CD4-positive, CD25-positive, alpha-beta regulatory T cell (primary cell): ENCODE measurements at regions not wholly inside any gene's neighbourhood (a gene's known extent, or its start where the extent isn't known, plus 50 kb on each side); places are given as distances from the start of the nearest gene placed in this dataset.
"Not testable (repeated sequence)": the region's sequence is repeated elsewhere in the genome, so short reads cannot be mapped to it uniquely, and the experiment has no call there.

Experiments used
- ATAC-seq, 2 donors: fragments of 150-1000 bp; cut with Tn5 transposase; one replicate each; pipeline ENCODE4 v1.10.0; 2021; ENCODE audit warnings: low read depth in 2 of 2, moderate number of reproducible peaks in 2 of 2, moderate library complexity in 1 of 2
- DNase-seq, 3 donors: peaks; one replicate each; pipeline versions ENCODE4 v3.0.0 to v3.0.0-alpha.2; 2012 to 2022; ENCODE audit warnings: mixed read lengths in 1 of 3
- H3K27ac ChIP-seq: one replicate; pipeline ENCODE4 v1.7.0; 2013; ENCODE audit warnings: mild to moderate bottlenecking, low read length; ENCODE audit not compliant: insufficient read depth, poor library complexity, severe bottlenecking
- H3K27me3 ChIP-seq: one replicate; pipeline ENCODE4 v1.7.0; 2013; ENCODE audit warnings: low read length; ENCODE audit not compliant: control insufficient read depth, insufficient read depth
- H3K36me3 ChIP-seq: one replicate; pipeline ENCODE4 v1.7.0; 2013; ENCODE audit warnings: mild to moderate bottlenecking, low read length, moderate library complexity; ENCODE audit not compliant: control insufficient read depth, insufficient read depth
- H3K4me1 ChIP-seq: 2 replicates; pipeline ENCODE4 v1.7.0; 2013; ENCODE audit warnings: mild to moderate bottlenecking, low read length; ENCODE audit not compliant: insufficient read depth, control insufficient read depth, poor library complexity, severe bottlenecking
- H3K4me3 ChIP-seq: one replicate; pipeline ENCODE4 v1.7.0; 2013; ENCODE audit warnings: low read depth, mild to moderate bottlenecking, low read length, moderate library complexity
- H3K9me3 ChIP-seq, 2 experiments: 1 replicate in 1 of 2; 2 replicates in 1 of 2; pipeline ENCODE4 v1.7.0; 2013; ENCODE audit warnings: low read length in 2 of 2, mild to moderate bottlenecking in 1 of 2, moderate library complexity in 1 of 2; ENCODE audit not compliant: control insufficient read depth in 2 of 2
- H3K27ac Mint-ChIP-seq, 3 donors: one replicate each; pipeline ENCODE4 v1.8.0; 2020 to 2022; ENCODE audit warnings: mild to moderate bottlenecking in 3 of 3, mixed read lengths in 3 of 3, moderate library complexity in 2 of 3
- H3K27me3 Mint-ChIP-seq: one replicate; pipeline ENCODE4 v1.8.0; 2022; ENCODE audit warnings: mild to moderate bottlenecking, mixed read lengths
- H3K36me3 Mint-ChIP-seq: one replicate; pipeline ENCODE4 v1.8.0; 2020; ENCODE audit warnings: mixed read lengths
- H3K4me1 Mint-ChIP-seq, 4 donors: one replicate each; pipeline ENCODE4 v1.8.0; 2020 to 2022; ENCODE audit warnings: mixed read lengths in 4 of 4, mild to moderate bottlenecking in 1 of 4
- H3K4me3 Mint-ChIP-seq, 4 donors: one replicate each; pipeline ENCODE4 v1.8.0; 2020 to 2022; ENCODE audit warnings: mild to moderate bottlenecking in 4 of 4, mixed read lengths in 4 of 4, moderate library complexity in 3 of 4
- H3K9me3 Mint-ChIP-seq, 7 donors: one replicate each; pipeline ENCODE4 v1.8.0; 2020 to 2022; ENCODE audit warnings: mixed read lengths in 7 of 7, mild to moderate bottlenecking in 3 of 7, moderate library complexity in 2 of 7

- not testable (repeated sequence) for DNase-seq, ATAC-seq, H3K4me1 ChIP-seq, H3K27me3 Mint-ChIP-seq, H3K9me3 ChIP-seq, H3K4me3 Mint-ChIP-seq, H3K4me1 Mint-ChIP-seq, H3K36me3 ChIP-seq, H3K36me3 Mint-ChIP-seq, H3K27ac Mint-ChIP-seq, H3K27me3 ChIP-seq, H3K27ac ChIP-seq, H3K4me3 ChIP-seq
- H3K9me3 Mint-ChIP-seq: peaks cover 3 to 32% (median 10%) of the 10 kb centered on the region in 7 donors
Measured at GRCh38 chr11:41824287-41824686, 364.8 kb upstream of the LRRC4C start.

GRCh38 chr11:41826085-41826484, 366.6 kb upstream of the LRRC4C start:
- Mint-ChIP-seq H3K36me3 (no peaks in the 10 kb centered on the region), H3K27me3 (no peaks in the 10 kb centered on the region)
- no peak for ATAC-seq

GRCh38 chr11:41836431-41836830, 377.0 kb upstream of the LRRC4C start:
- no peak for ATAC-seq
- Histone ChIP-seq H3K36me3 (no peaks in the 10 kb centered on the region), H3K27ac (no peak overlapping the region), H3K4me1 (no peaks in the 10 kb centered on the region), H3K4me3 (no peak overlapping the region), H3K9me3 (peaks cover under 1 to 5% of the 10 kb centered on the region in 2 experiments), H3K27me3 (no peaks in the 10 kb centered on the region)
- H3K36me3 Mint-ChIP-seq: no peaks in the 10 kb centered on the region
- no peak overlapping the region for H3K4me3 Mint-ChIP-seq
- peaks cover 0 to 29% (median 10%) of the 10 kb centered on the region in 7 donors for H3K9me3 Mint-ChIP-seq
- no peaks in the 10 kb centered on the region for H3K4me1 Mint-ChIP-seq
- DNase-seq: no peak
- H3K27me3 Mint-ChIP-seq: no peaks in the 10 kb centered on the region
- H3K27ac Mint-ChIP-seq: no peak overlapping the region

More at GRCh38 chr11:41826085-41826484, 366.6 kb upstream of the LRRC4C start:
- Mint-ChIP-seq H3K9me3 (peaks cover under 1 to 37% (median 9%) of the 10 kb centered on the region in 7 donors), H3K4me1 (no peaks in the 10 kb centered on the region), H3K27ac (no peak overlapping the region), H3K4me3 (no peak overlapping the region)
- Histone ChIP-seq H3K4me3 (no peak overlapping the region), H3K27ac (no peak overlapping the region), H3K36me3 (no peaks in the 10 kb centered on the region), H3K27me3 (no peaks in the 10 kb centered on the region), H3K4me1 (no peaks in the 10 kb centered on the region), H3K9me3 (peaks cover 0 to 10% of the 10 kb centered on the region in 2 experiments)
- DNase-seq: no peak

GRCh38 chr11:41842673-41843072, 383.2 kb upstream of the LRRC4C start:
- peaks cover 0 to 14% of the 10 kb centered on the region in 2 experiments for H3K9me3 ChIP-seq
- Mint-ChIP-seq H3K36me3 (no peaks in the 10 kb centered on the region), H3K9me3 (peaks cover 0 to 19% (median 3%) of the 10 kb centered on the region in 7 donors), H3K4me1 (no peaks in the 10 kb centered on the region), H3K4me3 (no peak overlapping the region), H3K27ac (no peak overlapping the region), H3K27me3 (no peaks in the 10 kb centered on the region)
- ATAC-seq: no peak
- H3K36me3 ChIP-seq: no peaks in the 10 kb centered on the region
- no peak overlapping the region for H3K4me3 ChIP-seq
- H3K4me1 ChIP-seq: no peaks in the 10 kb centered on the region
- no peak for DNase-seq
- H3K27me3 ChIP-seq: no peaks in the 10 kb centered on the region
- H3K27ac ChIP-seq: no peak overlapping the region

GRCh38 chr11:41845066-41845465, 385.6 kb upstream of the LRRC4C start:
- Mint-ChIP-seq H3K4me3 (no peak overlapping the region), H3K27me3 (no peaks in the 10 kb centered on the region), H3K27ac (no peak overlapping the region), H3K4me1 (no peaks in the 10 kb centered on the region), H3K36me3 (no peaks in the 10 kb centered on the region), H3K9me3 (peaks cover 0 to 27% (median 2%) of the 10 kb centered on the region in 7 donors)
- ATAC-seq: no peak
- H3K4me1 ChIP-seq: no peaks in the 10 kb centered on the region
- no peak overlapping the region for H3K4me3 ChIP-seq
- no peak overlapping the region for H3K27ac ChIP-seq
- no peak for DNase-seq
- no peaks in the 10 kb centered on the region for H3K27me3 ChIP-seq
- H3K9me3 ChIP-seq: peaks cover 0 to 15% of the 10 kb centered on the region in 2 experiments
- H3K36me3 ChIP-seq: no peaks in the 10 kb centered on the region

- Mint-ChIP-seq H3K9me3 (peaks cover 0 to 24% (median 4%) of the 10 kb centered on the region in 7 donors), H3K4me3 (no peak overlapping the region)
Measured at GRCh38 chr11:41848349-41848748, 388.9 kb upstream of the LRRC4C start.

GRCh38 chr11:41849250-41849649, 389.8 kb upstream of the LRRC4C start:
- Histone ChIP-seq H3K4me3 (no peak overlapping the region), H3K9me3 (peaks cover 0 to 5% of the 10 kb centered on the region in 2 experiments), H3K4me1 (no peaks in the 10 kb centered on the region), H3K27ac (no peak overlapping the region), H3K36me3 (no peaks in the 10 kb centered on the region), H3K27me3 (no peaks in the 10 kb centered on the region)
- Mint-ChIP-seq H3K4me3 (no peak overlapping the region), H3K27ac (no peak overlapping the region), H3K36me3 (no peaks in the 10 kb centered on the region), H3K4me1 (no peaks in the 10 kb centered on the region), H3K27me3 (no peaks in the 10 kb centered on the region), H3K9me3 (peaks cover 0 to 28% (median 4%) of the 10 kb centered on the region in 7 donors)
- DNase-seq: no peak
- no peak for ATAC-seq

More at GRCh38 chr11:41848349-41848748, 388.9 kb upstream of the LRRC4C start:
- no peak for ATAC-seq
- H3K36me3 ChIP-seq: no peaks in the 10 kb centered on the region
- no peaks in the 10 kb centered on the region for H3K4me1 ChIP-seq
- H3K4me1 Mint-ChIP-seq: no peaks in the 10 kb centered on the region
- H3K27ac Mint-ChIP-seq: no peak overlapping the region
- H3K4me3 ChIP-seq: no peak overlapping the region
- no peaks in the 10 kb centered on the region for H3K27me3 ChIP-seq
- H3K27me3 Mint-ChIP-seq: no peaks in the 10 kb centered on the region
- DNase-seq: no peak
- peaks cover 0 to 5% of the 10 kb centered on the region in 2 experiments for H3K9me3 ChIP-seq
- H3K36me3 Mint-ChIP-seq: no peaks in the 10 kb centered on the region
- no peak overlapping the region for H3K27ac ChIP-seq

GRCh38 chr11:41851743-41852142, 392.3 kb upstream of the LRRC4C start:
- peaks cover 0 to 14% of the 10 kb centered on the region in 2 experiments for H3K9me3 ChIP-seq
- Mint-ChIP-seq H3K9me3 (peaks cover 2 to 46% (median 6%) of the 10 kb centered on the region in 7 donors), H3K4me3 (no peak overlapping the region), H3K4me1 (no peaks in the 10 kb centered on the region), H3K27me3 (no peaks in the 10 kb centered on the region), H3K36me3 (no peaks in the 10 kb centered on the region), H3K27ac (no peak overlapping the region)
- DNase-seq (no peak), ATAC-seq (no peak)
- no peak overlapping the region for H3K4me3 ChIP-seq
- no peaks in the 10 kb centered on the region for H3K4me1 ChIP-seq
- H3K36me3 ChIP-seq: no peaks in the 10 kb centered on the region
- H3K27me3 ChIP-seq: no peaks in the 10 kb centered on the region
- H3K27ac ChIP-seq: no peak overlapping the region
